ENCODE measurements at regions not wholly inside any gene's neighbourhood (a gene's known extent, or its start where the extent isn't known, plus 50 kb on each side); places are given as distances from the start of the nearest gene placed in this dataset.

DNA sequence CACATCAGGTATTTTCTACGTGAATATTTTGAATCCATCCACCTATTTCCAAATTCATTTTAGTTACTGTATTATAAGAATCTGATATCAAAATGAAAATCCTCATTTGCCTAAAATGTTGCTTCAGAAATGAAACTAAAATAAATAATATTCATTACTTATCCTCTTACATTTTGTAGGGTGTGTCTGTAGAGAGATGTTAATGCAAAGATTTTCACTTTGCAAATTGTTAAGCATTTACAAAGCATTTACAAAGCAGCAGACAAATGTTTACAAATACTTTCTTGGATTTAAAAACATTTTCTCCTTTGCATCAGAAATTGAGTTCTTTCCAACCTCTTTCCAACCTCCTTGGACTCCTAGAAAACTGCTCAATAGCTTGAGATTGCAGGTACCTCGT, 360.0 kb upstream of the DCN start:
- no peak for DNase-seq (ENCODE audit: low spot score)

- no peak for DNase-seq (ENCODE audit: low spot score)
Measured at GRCh38 chr12:91542067-91542466, 359.4 kb upstream of the DCN start.

GRCh38 chr12:91538418-91538817, 355.8 kb upstream of the DCN start:
- DNase-seq (ENCODE audit: low spot score): no peak

DNA sequence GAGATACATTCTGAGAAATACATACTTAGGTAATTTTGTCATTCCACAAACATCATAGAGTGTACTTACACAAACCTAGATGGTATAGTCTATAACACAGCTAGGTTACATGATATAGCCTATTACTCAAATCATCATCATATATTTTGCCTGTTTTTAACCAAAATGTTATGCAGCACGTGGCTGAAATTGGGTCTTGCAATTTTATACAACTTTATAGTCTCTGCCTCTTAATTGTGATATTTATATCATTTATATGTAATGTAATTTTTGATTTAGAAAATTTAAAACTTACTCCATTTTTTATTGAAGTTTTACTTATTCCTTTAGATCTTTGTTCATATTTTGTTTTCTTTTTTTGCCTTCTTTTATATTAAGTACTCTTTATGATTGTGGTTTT, 350.7 kb upstream of the DCN start:
- DNase-seq (ENCODE audit: low spot score): no peak

DNA sequence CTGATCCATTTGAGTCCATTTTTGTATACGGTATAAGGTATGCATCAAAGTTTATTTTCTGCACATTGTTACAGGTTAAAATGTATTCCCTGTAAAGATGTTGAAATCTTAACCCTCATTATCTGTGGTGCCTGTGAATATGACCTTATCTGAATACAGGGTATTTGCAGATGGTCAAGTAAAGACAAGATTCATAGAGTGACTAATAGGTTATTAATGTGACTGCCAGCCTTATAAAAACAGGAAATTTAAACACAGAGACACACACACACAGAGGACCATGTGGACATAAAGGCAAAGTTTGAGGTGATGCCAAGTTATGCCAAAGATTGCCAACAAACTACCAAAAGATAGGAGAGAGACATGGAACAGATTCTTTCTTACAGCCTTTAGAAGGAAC, 347.2 kb upstream of the DCN start:
- no peak for DNase-seq (ENCODE audit: low spot score)

- DNase-seq (ENCODE audit: low spot score): no peak
Measured at GRCh38 chr12:91523831-91524230, 341.2 kb upstream of the DCN start.

DNA sequence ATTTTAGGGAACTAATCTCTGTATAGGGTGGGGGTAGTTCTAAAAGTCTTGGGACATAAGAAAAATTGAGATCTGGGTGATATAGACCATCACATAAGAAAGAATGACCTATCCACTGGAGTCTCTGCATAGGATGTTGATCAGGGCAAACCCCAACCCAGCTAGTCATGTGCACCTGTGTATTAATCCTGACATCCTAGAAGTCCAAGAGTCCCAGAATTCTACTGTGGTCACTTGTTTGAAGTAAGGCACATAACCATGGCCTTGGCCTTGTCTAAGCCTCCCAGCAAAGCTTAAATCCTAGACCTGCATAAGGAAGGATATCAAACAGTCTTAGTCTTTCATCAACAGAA, 334.1 kb upstream of the DCN start:
- DNase-seq (ENCODE audit: low spot score): no peak

GRCh38 chr12:91515944-91516694, 333.5 kb upstream of the DCN start:
- DNase-seq (ENCODE audit: low spot score): no peak

GRCh38 chr12:91513313-91513712, 330.7 kb upstream of the DCN start:
- DNase-seq (ENCODE audit: low spot score): no peak

- no peak for DNase-seq (ENCODE audit: low spot score)
Measured at GRCh38 chr12:91511795-91512420, 329.3 kb upstream of the DCN start.

- DNase-seq (ENCODE audit: low spot score): no peak
Measured at GRCh38 chr12:91507754-91508153, 325.1 kb upstream of the DCN start.

- no peak for DNase-seq (ENCODE audit: low spot score)
Measured at GRCh38 chr12:91506452-91506851, 323.8 kb upstream of the DCN start.

DNA sequence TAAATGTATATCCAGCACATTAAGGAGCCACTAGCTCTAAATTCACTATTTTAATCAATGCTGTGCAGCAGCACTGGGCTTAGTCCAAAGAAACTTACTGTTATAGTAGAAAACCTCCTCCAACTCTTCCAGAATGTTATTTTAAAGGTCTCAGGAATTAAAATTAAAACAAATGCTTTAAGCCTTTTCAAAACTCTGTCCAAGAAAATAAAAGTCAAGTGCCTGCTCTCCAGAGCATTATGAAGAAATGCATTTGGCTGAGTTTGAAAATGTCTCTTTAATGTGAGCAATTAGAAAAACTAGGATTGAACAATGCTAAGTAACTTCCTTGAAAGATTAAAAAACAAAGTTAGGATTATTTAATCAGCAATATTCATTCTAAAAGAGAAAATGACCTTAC, 322.4 kb upstream of the DCN start:
- DNase-seq (ENCODE audit: low spot score): no peak

DNA sequence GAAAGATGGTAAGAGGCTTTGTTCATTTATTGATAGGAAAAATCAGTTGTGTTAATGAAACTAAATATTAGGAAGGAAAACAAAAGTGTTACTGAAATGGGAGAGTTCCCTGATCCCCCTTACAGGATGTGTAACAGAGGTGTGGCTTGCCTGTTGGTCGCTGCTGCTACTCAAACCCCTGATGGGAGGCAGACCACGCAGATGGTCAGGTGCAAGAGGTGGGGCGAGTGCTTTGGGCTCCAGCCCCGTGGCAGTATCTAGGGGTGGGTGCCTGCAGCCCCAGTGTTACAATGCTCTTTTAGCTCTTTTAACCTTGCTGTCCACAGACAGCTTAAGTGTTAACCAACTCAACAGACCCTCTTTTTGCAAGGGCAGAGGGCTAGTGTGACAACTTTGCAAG, 319.6 kb upstream of the DCN start:
- no peak for DNase-seq (ENCODE audit: low spot score)

DNA sequence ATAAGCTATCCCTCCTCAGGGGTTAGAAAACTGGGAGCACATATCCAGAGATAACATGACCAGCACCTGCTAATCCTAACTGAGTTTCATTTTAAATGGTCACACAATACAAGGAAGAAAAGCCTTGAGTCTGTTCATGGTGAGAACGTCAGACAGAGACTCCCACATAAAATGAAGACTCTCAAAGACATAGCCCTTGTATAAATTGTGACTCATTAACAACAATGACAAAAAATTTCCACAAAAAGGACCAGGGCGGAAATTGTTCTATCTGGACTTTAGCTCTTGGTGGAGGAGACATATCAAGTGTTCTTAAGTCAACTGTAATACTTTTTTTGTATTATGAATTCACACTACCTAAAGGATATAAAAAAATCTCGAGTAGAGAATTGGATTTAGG, 313.7 kb upstream of the DCN start:
- no peak for DNase-seq (ENCODE audit: low spot score)

DNA sequence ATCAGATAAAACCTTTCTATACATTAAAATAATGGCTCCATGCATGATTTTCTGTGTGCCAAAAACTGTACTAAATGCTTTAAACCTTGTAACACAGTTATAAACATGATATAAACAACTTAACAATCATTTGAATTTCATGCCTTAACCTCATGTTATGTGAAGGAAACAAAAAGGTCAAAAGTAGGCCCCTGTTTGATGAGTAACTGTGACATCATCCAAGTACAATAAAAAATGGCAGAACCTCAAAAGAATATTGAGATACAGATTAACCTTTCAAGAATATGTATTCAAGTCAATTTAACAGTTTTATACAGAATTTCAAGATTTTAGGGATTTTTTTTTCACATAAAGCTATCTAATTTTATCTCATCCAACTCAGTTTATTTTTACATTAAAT, 310.7 kb upstream of the DCN start:
- no peak for DNase-seq (ENCODE audit: low spot score)

DNA sequence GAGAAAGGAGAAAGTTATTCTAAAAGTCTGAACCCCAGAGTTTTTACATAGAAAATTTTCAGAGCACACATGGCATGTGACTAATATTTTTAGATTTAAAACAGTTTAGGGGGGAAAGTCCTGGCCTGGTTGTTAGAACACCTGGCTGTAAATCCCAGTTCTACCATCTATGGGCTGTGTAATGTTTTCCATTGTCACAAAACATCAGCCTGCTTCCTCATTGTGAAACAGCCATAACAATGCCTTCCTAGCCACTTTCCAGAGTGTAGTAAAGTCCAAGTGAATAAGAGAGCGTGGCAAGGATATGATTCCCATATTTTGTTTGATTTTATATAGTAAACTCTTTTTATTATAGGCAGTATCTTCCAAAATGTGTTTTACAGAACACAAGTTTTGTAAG, 310.0 kb upstream of the DCN start:
- DNase-seq (ENCODE audit: low spot score): no peak

DNA sequence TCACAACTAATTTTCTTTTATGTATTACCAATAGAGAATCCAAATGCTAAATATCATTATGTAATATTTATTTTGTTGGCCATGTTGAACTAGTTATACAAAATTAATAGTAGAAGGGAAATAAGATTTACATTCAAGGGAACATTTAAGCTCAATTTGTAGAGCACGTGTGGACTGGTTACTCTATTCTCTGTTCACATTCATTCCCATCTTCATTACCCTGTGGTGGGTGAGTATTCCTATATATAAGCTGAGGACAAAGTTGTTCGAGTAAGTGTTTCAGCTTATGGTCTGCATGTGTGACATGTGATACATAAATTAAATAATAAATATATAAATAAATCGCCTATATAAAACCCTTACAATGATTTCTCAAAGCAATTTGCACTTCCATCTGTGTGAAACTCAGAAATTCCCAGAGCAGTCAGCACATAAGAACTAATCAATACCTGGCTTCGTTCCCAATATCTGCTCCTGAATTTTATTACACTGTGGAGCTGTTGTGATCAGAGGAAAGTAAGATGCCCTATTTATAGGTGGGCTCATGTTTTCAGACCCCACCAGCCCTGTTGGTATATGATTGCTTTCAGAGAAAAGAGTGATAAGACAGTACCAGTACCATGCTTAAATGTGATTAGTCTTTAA, 308.2 kb upstream of the DCN start:
- DNase-seq (ENCODE audit: low spot score): no peak

- no peak for DNase-seq (ENCODE audit: low spot score)
Measured at GRCh38 chr12:91483471-91483985, 300.9 kb upstream of the DCN start.

DNA sequence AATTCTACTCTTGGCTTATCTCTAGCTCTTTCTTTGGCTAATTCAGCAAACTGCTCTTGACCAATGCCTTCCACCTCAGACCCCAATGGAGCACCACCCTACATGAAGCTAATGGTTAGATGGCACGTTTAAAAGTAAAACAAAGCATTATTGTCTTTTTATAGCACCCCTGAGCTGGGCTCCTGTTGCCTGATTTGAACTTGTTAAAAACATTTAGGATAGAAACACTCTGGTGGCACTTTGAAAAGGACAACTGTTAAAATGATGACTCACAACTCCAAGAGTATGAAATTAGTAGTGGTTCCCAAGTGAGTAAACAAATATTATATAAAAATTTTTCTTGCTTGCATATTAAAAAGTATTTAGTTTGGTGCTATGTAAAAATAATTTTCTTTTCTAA, 299.6 kb upstream of the DCN start:
- no peak for DNase-seq (ENCODE audit: low spot score)

GRCh38 chr12:91478500-91478899, 295.9 kb upstream of the DCN start:
- no peak for DNase-seq (ENCODE audit: low spot score)

- no peak for DNase-seq (ENCODE audit: low spot score)
Measured at GRCh38 chr12:91467686-91468085, 285.1 kb upstream of the DCN start.

- no peak for DNase-seq (ENCODE audit: low spot score)
Measured at GRCh38 chr12:91461061-91461460, 278.4 kb upstream of the DCN start.
